ENCODE measurements at regions not wholly inside any gene's neighbourhood (a gene's known extent, or its start where the extent isn't known, plus 50 kb on each side); places are given as distances from the start of the nearest gene placed in this dataset.

- Histone ChIP-seq H3K36me3 (ENCODE audit: control insufficient read depth in 4 of 4, insufficient read depth in 3 of 4, low read depth in 1 of 4, low read length in 3 of 4) (no peaks in the 10 kb centered on the region), H3K9ac (ENCODE audit: low read depth in 1 of 2, low read length in 2 of 2) (no peak overlapping the region), H3K27me3 (ENCODE audit: control insufficient read depth in 4 of 4, insufficient read depth in 4 of 4, low read length in 3 of 4) (no peaks in the 10 kb centered on the region), H3K4me1 (ENCODE audit: control insufficient read depth in 4 of 4, insufficient read depth in 4 of 4, low read length in 3 of 4) (no peaks in the 10 kb centered on the region), H3K9me3 (ENCODE audit: control insufficient read depth in 4 of 4, low read length in 3 of 4) (no peaks in the 10 kb centered on the region), H3K27ac (ENCODE audit: low read depth in 1 of 2, low read length in 2 of 2) (no peak overlapping the region), H3K4me3 (ENCODE audit: low read depth in 1 of 3, low read length in 3 of 3) (no peak overlapping the region)
- TF ChIP-seq FOXA1 (IDR thresholded peaks at IDR 0.05), result no peak
- TF ChIP-seq HNF4G (IDR thresholded peaks at IDR 0.05), result no peak
- TF ChIP-seq GABPA (IDR thresholded peaks at IDR 0.05 in 1 of 2, conservative IDR thresholded peaks at IDR 0.05 in 1 of 2), result no peak
- TF ChIP-seq JUND (IDR thresholded peaks at IDR 0.05), result no peak
- TF ChIP-seq NR2F2 (IDR thresholded peaks at IDR 0.05), result no peak
- no peak for TF ChIP-seq REST (IDR thresholded peaks at IDR 0.05)
- TF ChIP-seq, protein P1, sequence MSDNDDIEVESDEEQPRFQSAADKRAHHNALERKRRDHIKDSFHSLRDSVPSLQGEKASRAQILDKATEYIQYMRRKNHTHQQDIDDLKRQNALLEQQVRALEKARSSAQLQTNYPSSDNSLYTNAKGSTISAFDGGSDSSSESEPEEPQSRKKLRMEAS (IDR thresholded peaks at IDR 0.05), result no peak
- no peak for TF ChIP-seq RXRA (IDR thresholded peaks at IDR 0.05)
- no peak for TF ChIP-seq HNF4A (conservative IDR thresholded peaks at IDR 0.05)
- no peak for DNase-seq (ENCODE audit: low spot score)
- 92% methylated on average over 7 of the region's 7 CpGs for WGBS
Observed at GRCh38 chr3:16790432-16791400, 94.0 kb upstream of the PLCL2 start.

GRCh38 chr3:16793321-16793720, 91.4 kb upstream of the PLCL2 start:
- Histone ChIP-seq H3K9ac (ENCODE audit: low read depth in 1 of 2, low read length in 2 of 2) (no peak overlapping the region), H3K27ac (ENCODE audit: low read depth in 1 of 2, low read length in 2 of 2) (no peak overlapping the region), H3K36me3 (ENCODE audit: control insufficient read depth in 4 of 4, insufficient read depth in 3 of 4, low read depth in 1 of 4, low read length in 3 of 4) (no peaks in the 10 kb centered on the region), H3K27me3 (ENCODE audit: control insufficient read depth in 4 of 4, insufficient read depth in 4 of 4, low read length in 3 of 4) (no peaks in the 10 kb centered on the region), H3K9me3 (ENCODE audit: control insufficient read depth in 4 of 4, low read length in 3 of 4) (no peaks in the 10 kb centered on the region), H3K4me1 (ENCODE audit: control insufficient read depth in 4 of 4, insufficient read depth in 4 of 4, low read length in 3 of 4) (no peaks in the 10 kb centered on the region), H3K4me3 (ENCODE audit: low read depth in 1 of 3, low read length in 3 of 3) (no peak overlapping the region)
- TF ChIP-seq REST (IDR thresholded peaks at IDR 0.05) (no peak), GABPA (IDR thresholded peaks at IDR 0.05 in 1 of 2, conservative IDR thresholded peaks at IDR 0.05 in 1 of 2) (no peak), EGR1 (IDR thresholded peaks at IDR 0.05; ENCODE audit: low read depth in 2 of 2) (no peak), FOXA1 (IDR thresholded peaks at IDR 0.05) (no peak), HNF4G (IDR thresholded peaks at IDR 0.05) (no peak), SP1 (IDR thresholded peaks at IDR 0.05) (no peak), ZBTB33 (IDR thresholded peaks at IDR 0.05) (no peak), HNF4A (conservative IDR thresholded peaks at IDR 0.05) (no peak), YY1 (IDR thresholded peaks at IDR 0.05) (no peak), RXRA (IDR thresholded peaks at IDR 0.05) (no peak), TAF1 (conservative IDR thresholded peaks at IDR 0.05) (no peak), FOXA2 (IDR thresholded peaks at IDR 0.05) (no peak)
- TF ChIP-seq, protein P2, sequence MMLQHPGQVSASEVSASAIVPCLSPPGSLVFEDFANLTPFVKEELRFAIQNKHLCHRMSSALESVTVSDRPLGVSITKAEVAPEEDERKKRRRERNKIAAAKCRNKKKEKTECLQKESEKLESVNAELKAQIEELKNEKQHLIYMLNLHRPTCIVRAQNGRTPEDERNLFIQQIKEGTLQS (IDR thresholded peaks at IDR 0.05), result no peak
- 60% methylated on average over 5 of the region's 5 CpGs for WGBS
- DNase-seq (ENCODE audit: low spot score), result no peak

All from liver (tissue), 7 donors.